Neural progenitor cell (in vitro differentiated cells): ENCODE measurements at regions not wholly inside any gene's neighbourhood (a gene's known extent, or its start where the extent isn't known, plus 50 kb on each side); places are given as distances from the start of the nearest gene placed in this dataset.

ENCODE experiments used
- EZH2 ChIP-seq: fragments of 200-600 bp; sonication (generic); IDR thresholded peaks from 2 replicates; pipeline ENCODE4 v1.6.1; 2017; ENCODE audit warnings: antibody characterized with exemption, mild to moderate bottlenecking, moderate library complexity
- EZH2phosphoT487 ChIP-seq: fragments of 200-600 bp; sonication (generic); IDR thresholded peaks from 2 replicates; pipeline ENCODE4 v1.6.1; 2017; ENCODE audit warnings: antibody characterized with exemption
- TF ChIP-seq, protein P1 (sequence below): fragments of 200-600 bp; sonication (generic); IDR thresholded peaks from 2 replicates; pipeline ENCODE4 v1.5.1; 2017; ENCODE audit warnings: antibody characterized with exemption, mild to moderate bottlenecking

DNA sequence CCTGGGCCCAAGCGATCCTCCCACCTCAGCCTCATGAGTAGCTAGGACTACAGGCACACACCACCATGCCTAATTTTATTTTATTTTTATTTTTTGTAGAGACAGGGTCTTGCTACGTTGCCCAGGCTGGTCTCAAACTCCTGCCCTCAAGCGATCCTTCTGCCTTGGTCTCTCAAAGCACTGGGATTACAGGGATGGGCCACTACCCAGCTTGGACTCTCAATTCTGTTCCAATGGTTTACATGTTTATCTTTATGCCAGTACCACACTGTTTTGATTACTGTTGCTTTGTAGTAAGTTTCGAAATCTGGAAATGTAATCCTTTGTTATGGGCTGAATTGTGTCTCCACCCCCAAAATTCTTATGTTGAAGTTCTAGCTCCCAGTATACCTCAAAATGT is 88.4 kb upstream of the TARDBP start:
- TF ChIP-seq EZH2phosphoT487, result no peak
- TF ChIP-seq, protein P1, sequence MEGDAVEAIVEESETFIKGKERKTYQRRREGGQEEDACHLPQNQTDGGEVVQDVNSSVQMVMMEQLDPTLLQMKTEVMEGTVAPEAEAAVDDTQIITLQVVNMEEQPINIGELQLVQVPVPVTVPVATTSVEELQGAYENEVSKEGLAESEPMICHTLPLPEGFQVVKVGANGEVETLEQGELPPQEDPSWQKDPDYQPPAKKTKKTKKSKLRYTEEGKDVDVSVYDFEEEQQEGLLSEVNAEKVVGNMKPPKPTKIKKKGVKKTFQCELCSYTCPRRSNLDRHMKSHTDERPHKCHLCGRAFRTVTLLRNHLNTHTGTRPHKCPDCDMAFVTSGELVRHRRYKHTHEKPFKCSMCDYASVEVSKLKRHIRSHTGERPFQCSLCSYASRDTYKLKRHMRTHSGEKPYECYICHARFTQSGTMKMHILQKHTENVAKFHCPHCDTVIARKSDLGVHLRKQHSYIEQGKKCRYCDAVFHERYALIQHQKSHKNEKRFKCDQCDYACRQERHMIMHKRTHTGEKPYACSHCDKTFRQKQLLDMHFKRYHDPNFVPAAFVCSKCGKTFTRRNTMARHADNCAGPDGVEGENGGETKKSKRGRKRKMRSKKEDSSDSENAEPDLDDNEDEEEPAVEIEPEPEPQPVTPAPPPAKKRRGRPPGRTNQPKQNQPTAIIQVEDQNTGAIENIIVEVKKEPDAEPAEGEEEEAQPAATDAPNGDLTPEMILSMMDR, result no peak
- no peak for TF ChIP-seq EZH2
